HG03457 (cell line): ENCODE measurements at regions not wholly inside any gene's neighbourhood (a gene's known extent, or its start where the extent isn't known, plus 50 kb on each side); places are given as distances from the start of the nearest gene placed in this dataset.
"Not testable (repeated sequence)": the region's sequence is repeated elsewhere in the genome, so short reads cannot be mapped to it uniquely, and the experiment has no call there.

Experiments used
- ATAC-seq: cut with Tn5 transposase; IDR thresholded peaks from one replicate; pipeline ENCODE4 v1.9.1; 2021; ENCODE audit warnings: moderate number of reproducible peaks; ENCODE audit not compliant: unreplicated experiment

DNA sequence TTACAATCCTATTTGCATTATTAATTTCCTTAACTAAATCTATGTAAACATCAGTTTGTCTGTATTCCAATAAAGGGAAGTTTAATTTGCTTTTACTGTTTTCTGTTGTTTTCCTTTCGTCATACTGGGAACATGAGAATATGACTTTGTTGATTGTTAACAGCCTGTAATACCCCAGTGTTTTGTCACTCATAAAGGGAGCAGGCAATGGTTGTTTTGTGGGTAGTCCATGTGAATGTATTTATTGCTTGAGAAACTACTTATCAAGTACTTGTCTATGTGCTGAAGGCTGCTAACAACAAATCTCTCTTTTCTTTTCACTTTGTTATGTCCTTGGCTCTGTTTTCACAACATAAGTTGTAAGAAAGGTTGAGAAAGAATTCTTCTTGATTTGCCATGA is 1070.2 kb upstream of the ACO1 start:
- no peak for ATAC-seq

DNA sequence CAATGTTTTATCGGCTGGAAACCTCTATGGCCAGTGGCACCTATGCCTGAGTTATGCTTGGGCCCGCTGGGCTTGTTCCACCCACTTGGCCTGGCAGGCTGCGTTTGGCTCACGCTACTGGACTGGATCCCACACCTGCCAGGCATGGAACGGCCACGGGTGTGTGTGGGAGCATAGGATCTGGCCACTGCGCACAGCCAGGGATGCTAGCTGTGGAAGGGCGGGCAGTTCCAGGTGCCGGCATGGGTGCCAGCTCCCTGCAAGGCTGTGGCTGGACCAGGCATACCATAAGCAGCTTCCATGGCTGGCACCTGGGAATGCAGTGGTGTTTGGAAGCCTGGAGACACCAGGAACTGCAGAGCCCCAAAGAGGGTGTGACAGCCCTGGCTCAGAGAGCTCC is 1063.9 kb upstream of the ACO1 start:
- no peak for ATAC-seq

DNA sequence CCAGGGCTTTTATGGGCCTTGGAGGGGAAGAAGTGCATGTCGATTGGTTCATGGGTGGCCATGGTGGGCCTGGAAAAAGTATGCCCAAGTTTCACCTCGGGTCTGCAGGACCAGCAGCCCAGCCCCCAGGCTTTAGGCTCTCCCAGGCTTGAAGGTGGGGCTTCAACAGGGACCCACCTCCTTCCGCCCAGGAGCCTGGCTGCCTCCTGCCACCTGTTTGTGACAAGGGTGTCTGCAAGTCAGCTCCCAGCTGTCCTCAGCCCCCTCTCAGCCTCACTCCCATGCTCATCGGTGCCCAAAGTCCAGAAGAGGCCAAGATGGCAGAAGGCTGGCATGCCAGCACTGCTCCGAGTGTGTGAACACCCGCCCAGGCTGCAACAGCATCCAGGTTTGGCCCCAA is 1063.2 kb upstream of the ACO1 start:
- ATAC-seq, result no peak

GRCh38 chr9:31321686-31322085 is 1062.8 kb upstream of the ACO1 start:
- ATAC-seq, result no peak

DNA sequence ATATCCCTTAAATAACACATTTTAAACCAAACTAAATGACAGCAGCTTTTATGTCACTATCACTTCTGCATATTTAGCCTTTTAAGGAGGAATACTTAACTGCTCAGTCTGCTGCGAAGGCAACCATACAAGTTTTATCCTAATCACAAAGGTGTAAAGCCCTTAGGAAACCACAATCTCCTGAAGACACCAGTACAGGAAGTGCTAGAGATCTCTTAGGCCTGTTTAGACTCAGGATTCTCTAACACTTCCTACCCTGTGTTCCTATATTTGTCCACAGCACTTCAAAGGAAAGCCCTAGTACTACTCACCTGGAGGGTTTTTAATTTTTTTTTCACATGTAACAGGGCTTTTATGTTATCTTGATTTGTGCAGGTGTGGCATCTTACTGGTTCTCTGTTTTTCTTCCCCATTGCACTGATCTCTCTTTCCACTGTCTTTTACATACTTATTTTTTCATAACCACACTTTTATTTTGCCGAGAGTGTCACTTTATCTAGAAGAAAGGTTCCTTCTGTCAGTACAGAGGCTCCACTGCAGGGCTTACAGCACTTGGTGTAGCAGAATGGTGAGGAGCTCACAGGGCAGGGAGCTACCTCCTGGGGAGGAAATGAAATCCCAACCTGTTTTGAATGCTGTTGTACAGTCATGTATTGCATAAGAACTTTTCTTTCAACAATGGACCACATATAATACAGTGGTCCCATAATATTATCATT is 1060.6 kb upstream of the ACO1 start:
- ATAC-seq, result no peak

GRCh38 chr9:31325778-31326177 is 1058.7 kb upstream of the ACO1 start:
- ATAC-seq, result no peak

DNA sequence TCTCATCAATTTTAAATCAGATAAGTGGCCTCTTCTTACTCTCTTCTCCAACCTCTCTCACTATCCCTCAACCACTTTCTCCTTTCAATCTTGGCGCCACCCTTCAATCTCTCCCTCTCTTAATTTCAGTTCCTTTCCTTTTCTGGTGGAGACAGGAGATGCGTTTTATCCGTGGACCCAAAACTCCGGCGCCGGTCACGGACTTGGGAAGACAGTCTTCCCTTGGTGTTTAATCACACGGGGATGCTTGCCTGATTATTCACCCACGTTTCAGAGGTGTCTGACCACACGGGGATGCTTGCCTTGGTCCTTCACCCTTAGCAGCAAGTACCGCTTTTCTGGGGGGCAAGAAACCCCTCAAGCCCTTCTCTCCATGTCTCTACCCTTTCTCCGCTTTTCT is 1057.6 kb upstream of the ACO1 start:
- ATAC-seq, result not testable (repeated sequence)

- no peak for ATAC-seq
Measured at GRCh38 chr9:31334837-31335528, 1049.5 kb upstream of the ACO1 start.

DNA sequence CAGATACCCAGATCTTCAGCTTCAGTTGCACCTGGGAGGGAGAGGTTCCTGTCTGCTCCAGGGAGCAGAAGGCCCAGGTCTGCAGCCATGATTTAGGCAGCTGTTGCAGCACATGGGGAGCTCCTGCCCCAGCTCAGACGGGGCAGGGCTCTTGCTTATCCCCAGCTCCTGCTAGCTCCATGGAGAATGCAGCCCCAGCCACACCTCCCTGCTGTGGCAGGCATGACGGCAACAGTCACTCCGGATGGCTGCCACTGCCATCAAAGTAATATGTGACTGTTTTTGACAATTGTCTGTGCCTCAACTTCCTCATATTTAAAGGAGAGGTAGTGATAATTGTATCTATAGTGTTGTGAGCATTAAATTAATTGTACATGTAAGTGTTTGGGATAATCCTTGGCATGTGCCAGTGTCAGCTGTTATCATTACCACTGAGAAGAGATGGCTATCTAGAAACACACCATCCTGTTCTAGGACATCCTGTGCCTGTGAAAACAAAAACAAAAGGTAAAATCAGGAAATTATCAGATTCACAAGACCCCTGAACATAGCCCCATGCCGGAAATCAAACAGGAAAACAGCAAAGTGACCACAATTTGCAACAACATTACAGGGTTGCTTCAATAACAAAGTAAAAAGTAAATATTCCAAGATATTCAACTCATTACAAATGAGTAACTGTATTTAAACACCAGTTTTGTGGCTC is 1048.8 kb upstream of the ACO1 start:
- ATAC-seq, result no peak

- ATAC-seq, result no peak
Measured at GRCh38 chr9:31336386-31336785, 1048.1 kb upstream of the ACO1 start.

- ATAC-seq, result no peak
Measured at GRCh38 chr9:31336841-31337240, 1047.6 kb upstream of the ACO1 start.

DNA sequence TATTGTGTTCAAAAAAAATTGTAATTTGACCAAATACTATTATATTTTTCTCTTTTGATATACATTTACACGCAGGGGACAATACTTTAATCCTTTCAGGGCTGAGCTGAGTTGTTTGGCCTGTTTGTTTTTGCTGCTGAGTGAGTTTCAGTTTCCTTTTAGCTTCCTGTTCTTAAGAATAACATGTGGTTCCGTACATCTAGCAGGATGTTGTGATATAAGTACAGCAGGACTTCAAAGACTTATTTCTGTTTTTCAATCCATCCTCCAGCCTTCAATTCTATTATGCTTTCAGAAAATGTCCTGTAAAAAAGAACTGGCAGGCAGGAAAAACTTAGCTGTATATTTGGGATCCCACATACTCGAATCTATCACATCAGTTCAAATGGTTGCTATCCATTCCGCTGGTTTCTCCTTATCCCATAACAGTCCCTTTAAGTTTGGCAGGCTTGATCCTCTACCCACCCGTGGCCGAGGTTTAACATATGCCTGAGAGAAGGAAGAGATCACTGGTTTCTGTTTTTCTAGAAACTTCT is 1037.3 kb upstream of the ACO1 start:
- peak; percentile 100 for ATAC-seq

GRCh38 chr9:31355159-31355882 is 1029.1 kb upstream of the ACO1 start:
- ATAC-seq, result no peak

- ATAC-seq, result no peak
Measured at GRCh38 chr9:31355965-31356364, 1028.5 kb upstream of the ACO1 start.

DNA sequence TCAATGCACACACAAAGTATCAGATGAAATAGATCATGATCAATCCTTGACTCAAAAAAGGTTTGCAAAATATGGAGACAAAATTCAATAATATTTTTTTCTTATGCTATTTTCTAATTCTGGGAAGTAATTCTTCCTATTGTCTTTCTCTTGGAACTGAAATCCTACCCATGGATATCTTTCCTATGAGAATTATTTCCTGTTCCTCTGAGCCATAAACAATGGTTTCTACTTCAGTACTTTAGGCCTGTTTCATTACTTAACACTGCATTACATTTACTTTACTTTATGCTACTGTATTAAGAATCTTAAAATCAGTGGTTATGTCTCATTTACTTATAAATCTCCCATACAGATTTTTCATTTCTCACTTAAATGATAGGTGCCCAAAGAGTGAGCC is 1025.4 kb upstream of the ACO1 start:
- ATAC-seq, result no peak

GRCh38 chr9:31364171-31364570 is 1020.3 kb upstream of the ACO1 start:
- no peak for ATAC-seq

DNA sequence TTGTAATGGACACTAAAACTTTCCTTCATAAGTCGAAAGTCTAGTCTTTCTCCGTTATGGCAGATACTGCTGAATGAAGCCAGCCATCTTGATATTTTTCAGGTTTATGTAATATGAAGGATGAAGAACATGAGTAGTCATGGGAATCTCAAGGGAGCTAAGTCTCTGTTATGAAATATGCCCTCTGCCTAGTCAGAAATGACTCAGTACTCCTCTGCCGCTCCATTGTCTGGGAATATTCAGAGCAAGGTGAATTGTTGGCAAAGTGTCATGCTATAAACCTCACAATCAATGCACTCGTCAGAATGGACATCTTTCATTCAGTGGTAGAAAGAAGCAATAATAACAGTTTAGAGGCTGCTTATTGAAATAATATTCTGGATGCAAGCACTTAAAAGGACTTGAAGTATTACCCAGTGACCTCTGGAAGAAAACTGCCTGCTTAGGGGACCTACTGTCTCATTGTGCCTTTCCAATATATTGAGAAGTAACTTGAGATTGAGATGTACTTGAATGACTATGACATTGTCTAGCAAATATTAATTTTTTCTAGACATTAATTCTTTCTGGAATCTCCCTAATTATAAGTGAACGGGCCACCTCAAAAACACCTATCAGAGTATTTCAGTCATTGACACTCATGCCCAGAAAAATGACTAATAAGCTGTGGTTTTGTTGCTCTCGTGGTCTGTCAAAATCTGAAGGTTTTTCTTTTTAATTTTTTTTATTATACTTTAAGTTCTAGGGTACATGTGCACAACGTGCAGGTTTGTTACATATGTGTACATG is 1011.5 kb upstream of the ACO1 start:
- no peak for ATAC-seq

GRCh38 chr9:31377358-31377757 is 1007.1 kb upstream of the ACO1 start:
- ATAC-seq, result no peak

DNA sequence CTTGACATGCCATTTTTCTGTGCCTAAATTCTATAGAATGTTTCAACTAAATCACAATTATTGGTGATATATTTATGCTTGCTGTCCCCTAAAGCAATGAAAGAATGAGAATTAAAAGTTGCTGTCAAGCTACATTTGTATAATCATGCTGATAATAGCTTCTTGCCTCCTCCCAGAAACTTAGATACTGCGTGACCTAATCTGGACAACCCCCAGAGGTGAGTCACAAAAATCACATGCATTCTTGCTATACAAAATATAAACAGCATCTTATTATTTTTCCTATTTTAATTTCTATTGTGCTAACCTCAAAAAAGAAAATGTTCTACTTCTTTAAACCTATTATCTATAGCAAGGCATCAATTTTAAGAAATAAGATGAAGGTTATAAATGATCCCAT is 995.8 kb upstream of the ACO1 start:
- ATAC-seq, result no peak

DNA sequence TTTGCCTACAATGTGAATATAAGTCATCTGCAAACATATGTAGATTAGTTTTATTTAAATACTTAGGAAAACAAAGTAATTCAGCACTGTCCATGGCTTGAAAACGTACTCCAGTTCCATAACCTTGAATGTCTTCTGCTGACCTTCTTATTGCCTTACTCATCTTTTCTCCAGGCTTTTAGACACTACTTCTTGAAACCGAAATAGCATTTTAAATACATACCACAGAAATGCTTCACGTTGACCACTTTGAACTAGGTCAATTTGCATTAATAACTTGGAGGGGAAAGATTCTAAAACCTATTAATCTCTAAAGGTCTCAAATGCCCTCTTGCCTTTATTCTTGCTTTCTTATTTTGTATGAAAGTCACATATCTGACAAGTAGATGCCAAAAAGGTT is 995.4 kb upstream of the ACO1 start:
- ATAC-seq, result no peak
